Testis (tissue), 2 donors: ENCODE measurements at regions not wholly inside any gene's neighbourhood (a gene's known extent, or its start where the extent isn't known, plus 50 kb on each side); places are given as distances from the start of the nearest gene placed in this dataset.

ENCODE experiments used
- POLR2A ChIP-seq: fragments of 450-650 bp; IDR thresholded peaks from one replicate; pipeline ENCODE4 v1.6.1; 2017; ENCODE audit warnings: antibody characterized with exemption, mild to moderate bottlenecking, moderate library complexity
- TF ChIP-seq, protein P1 (sequence below), 3 experiments: fragments of 450-650 bp in 2 of 3; fragments of 200-600 bp in 1 of 3; sonication (generic) in 1 of 3; IDR thresholded peaks; one replicate each; pipeline ENCODE4 v1.5.1; 2016 to 2019; ENCODE audit warnings: antibody characterized with exemption in 3 of 3, mild to moderate bottlenecking in 2 of 3, moderate library complexity in 1 of 3

DNA sequence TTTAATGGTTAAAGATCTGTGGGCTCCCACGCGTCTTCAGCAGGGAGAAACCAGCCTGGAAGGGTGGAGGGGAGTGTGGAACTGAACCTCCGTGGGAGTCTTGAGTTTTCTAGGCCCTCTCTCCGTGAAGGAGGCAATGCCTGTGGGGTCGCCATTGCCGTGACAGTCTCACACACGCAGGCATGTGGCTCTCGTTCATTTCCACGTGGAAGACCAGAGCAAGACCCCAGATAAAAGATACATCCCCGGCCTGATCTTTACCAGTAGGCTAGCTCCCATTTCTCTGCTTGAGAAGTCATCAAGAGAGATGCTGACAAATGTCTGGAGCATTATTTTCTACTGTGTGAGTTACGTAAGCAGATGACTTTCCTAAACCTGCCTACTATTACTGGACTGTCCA lies 491.7 kb upstream of the LMO3 start:
- TF ChIP-seq, protein P1, sequence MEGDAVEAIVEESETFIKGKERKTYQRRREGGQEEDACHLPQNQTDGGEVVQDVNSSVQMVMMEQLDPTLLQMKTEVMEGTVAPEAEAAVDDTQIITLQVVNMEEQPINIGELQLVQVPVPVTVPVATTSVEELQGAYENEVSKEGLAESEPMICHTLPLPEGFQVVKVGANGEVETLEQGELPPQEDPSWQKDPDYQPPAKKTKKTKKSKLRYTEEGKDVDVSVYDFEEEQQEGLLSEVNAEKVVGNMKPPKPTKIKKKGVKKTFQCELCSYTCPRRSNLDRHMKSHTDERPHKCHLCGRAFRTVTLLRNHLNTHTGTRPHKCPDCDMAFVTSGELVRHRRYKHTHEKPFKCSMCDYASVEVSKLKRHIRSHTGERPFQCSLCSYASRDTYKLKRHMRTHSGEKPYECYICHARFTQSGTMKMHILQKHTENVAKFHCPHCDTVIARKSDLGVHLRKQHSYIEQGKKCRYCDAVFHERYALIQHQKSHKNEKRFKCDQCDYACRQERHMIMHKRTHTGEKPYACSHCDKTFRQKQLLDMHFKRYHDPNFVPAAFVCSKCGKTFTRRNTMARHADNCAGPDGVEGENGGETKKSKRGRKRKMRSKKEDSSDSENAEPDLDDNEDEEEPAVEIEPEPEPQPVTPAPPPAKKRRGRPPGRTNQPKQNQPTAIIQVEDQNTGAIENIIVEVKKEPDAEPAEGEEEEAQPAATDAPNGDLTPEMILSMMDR (IDR thresholded peaks at IDR 0.05): no peak
- TF ChIP-seq POLR2A: no peak
